ENCODE measurements at regions not wholly inside any gene's neighbourhood (a gene's known extent, or its start where the extent isn't known, plus 50 kb on each side); places are given as distances from the start of the nearest gene placed in this dataset.

GRCh38 chr11:103829596-103829995 is 206.8 kb upstream of the DDI1 start (continued):
- TF ChIP-seq RORB (CRISPR knock-in tag; IDR thresholded peaks at IDR 0.05) (no peak), ZNF416 (CRISPR knock-in tag; IDR thresholded peaks at IDR 0.05) (no peak), NR2C2 (CRISPR knock-in tag; IDR thresholded peaks at IDR 0.05) (no peak), PRRX2 (CRISPR knock-in tag; IDR thresholded peaks at IDR 0.05) (no peak), ZNF396 (CRISPR knock-in tag; IDR thresholded peaks at IDR 0.05; ENCODE audit: borderline replicate concordance) (no peak)

GRCh38 chr11:103830205-103830604 is 206.2 kb upstream of the DDI1 start:
- Mint-ChIP-seq H3K4me3 (no peak overlapping the region), H3K9me3 (peaks cover 31% of the 10 kb centered on the region), H3K27me3 (ENCODE audit: low read depth) (no peaks in the 10 kb centered on the region), H3K36me3 (peaks cover 5% of the 10 kb centered on the region; the same call in 1 of the 2 replicates), H3K4me1 (no peaks in the 10 kb centered on the region), H3K27ac (no peak overlapping the region)
- ATAC-seq (no peak), DNase-seq (ENCODE audit: low spot score) (no peak)
- POLR2A ChIA-PET, result no interaction called here
- CTCF ChIA-PET, result no interaction called here
- no peak for TF ChIP-seq EMX1 (CRISPR knock-in tag; IDR thresholded peaks at IDR 0.05)
- no peak for TF ChIP-seq ZNF532 (CRISPR knock-in tag; IDR thresholded peaks at IDR 0.05; ENCODE audit: borderline replicate concordance)
- no peak for TF ChIP-seq ELF4 (CRISPR knock-in tag; IDR thresholded peaks at IDR 0.05; ENCODE audit: low read depth)
- TF ChIP-seq ZNF423 (CRISPR knock-in tag; IDR thresholded peaks at IDR 0.05), result no peak
- no peak for TF ChIP-seq HMGA2 (CRISPR knock-in tag; IDR thresholded peaks at IDR 0.05)
- TF ChIP-seq SP1 (CRISPR knock-in tag; conservative IDR thresholded peaks at IDR 0.05), result no peak
- no peak for TF ChIP-seq FOXJ3 (CRISPR knock-in tag; IDR thresholded peaks at IDR 0.05; ENCODE audit: borderline replicate concordance)
- TF ChIP-seq ZNF232 (CRISPR knock-in tag; IDR thresholded peaks at IDR 0.05), result no peak
- no peak for TF ChIP-seq TEAD1 (CRISPR knock-in tag; IDR thresholded peaks at IDR 0.05)
- no peak for TF ChIP-seq ZMAT4 (CRISPR knock-in tag; IDR thresholded peaks at IDR 0.05)
- no peak for TF ChIP-seq SMAD3 (CRISPR knock-in tag; IDR thresholded peaks at IDR 0.05; ENCODE audit: borderline replicate concordance)
- TF ChIP-seq OVOL2 (CRISPR knock-in tag; IDR thresholded peaks at IDR 0.05; ENCODE audit: borderline replicate concordance), result no peak
- no peak for TF ChIP-seq GRHL2 (CRISPR knock-in tag; IDR thresholded peaks at IDR 0.05; ENCODE audit: insufficient replicate concordance, severe bottlenecking)
- no peak for TF ChIP-seq ZNF317 (CRISPR knock-in tag; IDR thresholded peaks at IDR 0.05; ENCODE audit: borderline replicate concordance, low read depth)

- H3K27ac Mint-ChIP-seq, result no peak overlapping the region
- TF ChIP-seq PRRX2 (CRISPR knock-in tag; IDR thresholded peaks at IDR 0.05) (no peak), AR (CRISPR knock-in tag; IDR thresholded peaks at IDR 0.05) (no peak), SOX15 (CRISPR knock-in tag; IDR thresholded peaks at IDR 0.05) (no peak), CDX4 (CRISPR knock-in tag; IDR thresholded peaks at IDR 0.05; ENCODE audit: borderline replicate concordance) (no peak), NR3C1 (CRISPR knock-in tag; conservative IDR thresholded peaks at IDR 0.05; ENCODE audit: low read depth) (no peak), NFE2L1 (CRISPR knock-in tag; IDR thresholded peaks at IDR 0.05) (no peak), MAX (CRISPR knock-in tag; IDR thresholded peaks at IDR 0.05) (no peak)
Observed at GRCh38 chr11:103832762-103833161, 203.7 kb upstream of the DDI1 start.

More at GRCh38 chr11:103832762-103833161, 203.7 kb upstream of the DDI1 start:
- no peak overlapping the region for H3K4me3 Mint-ChIP-seq
- H3K4me1 Mint-ChIP-seq, result no peaks in the 10 kb centered on the region
- ChIA-PET CTCF (no interaction called here), POLR2A (no interaction called here)
- peaks cover 5% of the 10 kb centered on the region; the same call in 1 of the 2 replicates for H3K36me3 Mint-ChIP-seq
- no peaks in the 10 kb centered on the region for H3K27me3 Mint-ChIP-seq (ENCODE audit: low read depth)
- ATAC-seq, result no peak
- peaks cover 34% of the 10 kb centered on the region for H3K9me3 Mint-ChIP-seq
- no peak for DNase-seq (ENCODE audit: low spot score)
